ENCODE measurements at regions not wholly inside any gene's neighbourhood (a gene's known extent, or its start where the extent isn't known, plus 50 kb on each side); places are given as distances from the start of the nearest gene placed in this dataset.
"Not testable (repeated sequence)": the region's sequence is repeated elsewhere in the genome, so short reads cannot be mapped to it uniquely, and the experiment has no call there.

- not testable (repeated sequence) for TF ChIP-seq POLR2AphosphoS5, SPI1, POLR2A (IDR thresholded peaks at IDR 0.05; ENCODE audit: low read depth, low read length)
Measured at GRCh38 chr16:82267675-82268074, 97.7 kb upstream of the MPHOSPH6 start.
